GM23248 (cell line): ENCODE measurements at regions not wholly inside any gene's neighbourhood (a gene's known extent, or its start where the extent isn't known, plus 50 kb on each side); places are given as distances from the start of the nearest gene placed in this dataset.

Experiments
- EZH2 ChIP-seq: fragments of 200-600 bp; sonication (generic); IDR thresholded peaks from 2 replicates; pipeline ENCODE4 v1.6.1; 2018; ENCODE audit warnings: antibody characterized with exemption, mild to moderate bottlenecking; ENCODE audit not compliant: insufficient read depth, poor library complexity, severe bottlenecking
- EZH2phosphoT487 ChIP-seq: fragments of 200-600 bp; sonication (generic); IDR thresholded peaks from 2 replicates; pipeline ENCODE4 v1.6.1; 2018; ENCODE audit warnings: antibody characterized with exemption, moderate library complexity, mild to moderate bottlenecking, low read depth; ENCODE audit not compliant: insufficient read depth

- TF ChIP-seq EZH2 (no peak), EZH2phosphoT487 (no peak)
These were observed 791.7 kb upstream of the EPHA6 start for GRCh38 chr3:96022676-96023075.
